BLaER1 treated with 17β-estradiol and CSF1 and Interleukin-3, amounts not matched to agents 10 nM and 100 nM (cell line): ENCODE measurements at regions not wholly inside any gene's neighbourhood (a gene's known extent, or its start where the extent isn't known, plus 50 kb on each side); places are given as distances from the start of the nearest gene placed in this dataset.
"Not testable (repeated sequence)": the region's sequence is repeated elsewhere in the genome, so short reads cannot be mapped to it uniquely, and the experiment has no call there.

ENCODE experiments used
- H3K27ac ChIP-seq, 11 experiments: shearing (Covaris generic); formaldehyde crosslinking; 2 replicates each; pipeline ENCODE4 v1.8.1; 2022
- H3K27me3 ChIP-seq, 11 experiments: shearing (Covaris generic); formaldehyde crosslinking; 2 replicates each; pipeline ENCODE4 v1.8.1; 2022
- H3K36me3 ChIP-seq, 11 experiments: shearing (Covaris generic); formaldehyde crosslinking; 2 replicates each; pipeline ENCODE4 v1.8.1; 2022
- H3K4me1 ChIP-seq, 10 experiments: shearing (Covaris generic); formaldehyde crosslinking; 2 replicates each; pipeline ENCODE4 v1.8.1; 2022
- H3K4me2 ChIP-seq, 11 experiments: shearing (Covaris generic); formaldehyde crosslinking; 2 replicates each; pipeline ENCODE4 v1.8.1; 2022
- H3K4me3 ChIP-seq, 10 experiments: shearing (Covaris generic); formaldehyde crosslinking; 2 replicates each; pipeline ENCODE4 v1.8.1; 2022
- H3K9ac ChIP-seq, 11 experiments: shearing (Covaris generic); formaldehyde crosslinking; 2 replicates each; pipeline ENCODE4 v1.8.1; 2022
- H3K9me3 ChIP-seq, 11 experiments: shearing (Covaris generic); formaldehyde crosslinking; replicated peaks in 1 of 11; 2 replicates each; pipeline ENCODE4 v1.8.1; 2022
- H4K20me1 ChIP-seq, 11 experiments: shearing (Covaris generic); formaldehyde crosslinking; 2 replicates each; pipeline ENCODE4 v1.8.1; 2022
- Cebpa-rat ChIP-seq, 11 experiments: shearing (Covaris generic); IDR thresholded peaks; 2 replicates each; pipeline ENCODE4 v1.8.1; 2022

DNA sequence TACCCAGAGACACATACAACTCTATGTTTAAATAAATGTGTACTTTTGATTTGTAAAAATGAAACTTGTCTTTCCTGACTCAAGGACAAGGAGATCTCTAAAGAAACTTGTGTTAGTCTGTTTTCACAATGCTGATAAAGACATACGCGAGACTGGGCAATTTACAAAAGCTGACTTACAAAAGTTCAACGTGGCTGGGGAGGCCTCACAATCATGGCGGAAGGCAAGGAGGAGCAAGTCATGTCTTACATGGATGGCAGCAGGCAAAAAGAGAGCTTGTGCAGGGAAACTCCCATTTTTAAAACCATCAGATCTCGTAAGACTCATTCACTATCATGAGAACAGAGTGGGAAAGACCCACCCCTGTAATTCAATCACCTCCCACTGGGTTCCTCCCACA is 52.2 kb upstream of the PAPSS1 start:
- not testable (repeated sequence) for H3K4me2 ChIP-seq, H3K9ac ChIP-seq, H4K20me1 ChIP-seq, H3K27ac ChIP-seq, H3K4me1 ChIP-seq, H3K36me3 ChIP-seq, H3K4me3 ChIP-seq, H3K27me3 ChIP-seq
- H3K9me3 ChIP-seq, result peaks cover 8 to 47% (median 25%) of the 10 kb centered on the region in 11 experiments; a peak in 19 of 22 replicates

DNA sequence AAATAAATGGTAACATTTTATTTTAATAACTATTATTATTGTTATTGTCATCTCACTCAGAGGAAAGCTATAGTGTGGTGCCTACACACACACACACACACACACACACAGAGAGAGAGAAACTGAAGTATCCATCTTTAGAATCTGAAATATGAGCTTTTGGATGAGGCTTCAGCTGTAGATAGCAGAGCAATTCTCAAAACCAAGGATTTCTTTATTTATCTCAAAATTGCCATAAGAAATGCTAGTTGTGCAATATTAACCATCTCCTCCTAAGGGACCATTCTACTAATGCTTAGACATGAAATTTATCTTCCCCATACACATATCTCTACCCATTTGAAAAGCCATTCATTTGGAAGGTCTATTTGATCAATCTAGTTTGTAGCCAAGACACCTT is 50.1 kb upstream of the SGMS2 start:
- Histone ChIP-seq H3K27me3 (no peaks in the 10 kb centered on the region), H3K9me3 (peaks cover 16 to 61% (median 40%) of the 10 kb centered on the region in 11 experiments)
- no peak for TF ChIP-seq Cebpa-rat (IDR thresholded peaks at IDR 0.05)

More for the DNA sequence above, 50.1 kb upstream of the SGMS2 start:
- no peaks in the 10 kb centered on the region for H3K36me3 ChIP-seq
- no peak overlapping the region for H3K27ac ChIP-seq
- H3K4me3 ChIP-seq, result no peak overlapping the region
- no peak overlapping the region for H3K9ac ChIP-seq
- no peaks in the 10 kb centered on the region for H4K20me1 ChIP-seq
- H3K4me2 ChIP-seq, result no peak overlapping the region
- no peaks in the 10 kb centered on the region for H3K4me1 ChIP-seq
